Coronary artery (tissue), 2 donors: ENCODE measurements at regions not wholly inside any gene's neighbourhood (a gene's known extent, or its start where the extent isn't known, plus 50 kb on each side); places are given as distances from the start of the nearest gene placed in this dataset.

Experiments
- DNase-seq: peaks from one replicate; pipeline ENCODE4 v3.0.0-alpha.2; 2017; ENCODE audit warnings: low spot score
- H3K27ac ChIP-seq, 2 donors: fragments of 200-600 bp; sonication (generic); one replicate each; pipeline ENCODE4 v1.5.1; 2016 to 2019
- H3K4me3 ChIP-seq: fragments of 200-600 bp; sonication (generic); 2 replicates; pipeline ENCODE4 v1.5.1; 2016; ENCODE audit warnings: mild to moderate bottlenecking, moderate library complexity
- CTCF ChIP-seq: fragments of 200-600 bp; sonication (generic); IDR thresholded peaks from one replicate; pipeline ENCODE4 v1.5.1; 2019; ENCODE audit warnings: antibody characterized with exemption

- Histone ChIP-seq H3K4me3 (no peak overlapping the region), H3K27ac (no peak overlapping the region)
- DNase-seq, result no peak
- TF ChIP-seq CTCF, result no peak
Measured at GRCh38 chr4:170875868-170876267, 786.1 kb upstream of the AADAT start.

- no peak overlapping the region for H3K4me3 ChIP-seq
- TF ChIP-seq CTCF, result no peak
- no peak overlapping the region for H3K27ac ChIP-seq
- DNase-seq, result no peak
Measured at GRCh38 chr4:170872794-170873193, 783.0 kb upstream of the AADAT start.

- no peak for DNase-seq
- Histone ChIP-seq H3K4me3 (no peak overlapping the region), H3K27ac (no peak overlapping the region)
- TF ChIP-seq CTCF, result no peak
Measured at GRCh38 chr4:170868170-170868569, 778.4 kb upstream of the AADAT start.

- TF ChIP-seq CTCF, result no peak
- Histone ChIP-seq H3K27ac (no peak overlapping the region), H3K4me3 (no peak overlapping the region)
- DNase-seq, result no peak
Measured at GRCh38 chr4:170854097-170854496, 764.3 kb upstream of the AADAT start.

- no peak for DNase-seq
- peak; percentile 60 for TF ChIP-seq CTCF
- Histone ChIP-seq H3K27ac (no peak overlapping the region), H3K4me3 (no peak overlapping the region)
Measured at GRCh38 chr4:170853422-170854021, 763.8 kb upstream of the AADAT start.

GRCh38 chr4:170849969-170850368, 760.2 kb upstream of the AADAT start:
- no peak for TF ChIP-seq CTCF
- no peak overlapping the region for H3K27ac ChIP-seq

GRCh38 chr4:170827562-170828274, 738.0 kb upstream of the AADAT start:
- DNase-seq, result no peak
- H3K4me3 ChIP-seq, result no peak overlapping the region
- no peak for TF ChIP-seq CTCF
- no peak overlapping the region for H3K27ac ChIP-seq

More at GRCh38 chr4:170849969-170850368, 760.2 kb upstream of the AADAT start:
- no peak overlapping the region for H3K4me3 ChIP-seq
- no peak for DNase-seq
